NCI-H128 (cell line): ENCODE measurements at regions not wholly inside any gene's neighbourhood (a gene's known extent, or its start where the extent isn't known, plus 50 kb on each side); places are given as distances from the start of the nearest gene placed in this dataset.

Source experiments
- DNase-seq: peaks from one replicate; lab custom pipeline; 2025; ENCODE audit not compliant: unreplicated experiment; lab: John Stamatoyannopoulos, UW

DNA sequence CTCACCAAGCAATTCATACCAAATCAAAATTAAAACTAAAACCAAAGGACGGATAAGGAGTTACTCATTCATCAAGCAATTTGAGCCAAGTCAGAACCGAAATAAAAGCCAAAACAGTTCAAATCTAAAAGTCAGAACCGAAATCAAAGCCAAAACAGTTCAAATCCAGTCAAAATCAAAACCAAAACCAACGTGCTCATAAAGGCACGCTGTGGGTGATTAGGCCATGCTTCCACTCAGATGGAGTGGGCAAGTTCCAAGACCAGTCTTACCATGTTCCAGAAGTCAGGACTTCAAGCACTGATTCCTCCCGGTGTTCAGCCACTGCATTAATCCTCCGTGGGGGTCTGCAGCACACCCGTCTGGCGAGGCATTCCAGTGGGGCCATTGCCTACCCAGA lies 409.3 kb downstream of the TGFB2 start:
- DNase-seq = no peak

DNA sequence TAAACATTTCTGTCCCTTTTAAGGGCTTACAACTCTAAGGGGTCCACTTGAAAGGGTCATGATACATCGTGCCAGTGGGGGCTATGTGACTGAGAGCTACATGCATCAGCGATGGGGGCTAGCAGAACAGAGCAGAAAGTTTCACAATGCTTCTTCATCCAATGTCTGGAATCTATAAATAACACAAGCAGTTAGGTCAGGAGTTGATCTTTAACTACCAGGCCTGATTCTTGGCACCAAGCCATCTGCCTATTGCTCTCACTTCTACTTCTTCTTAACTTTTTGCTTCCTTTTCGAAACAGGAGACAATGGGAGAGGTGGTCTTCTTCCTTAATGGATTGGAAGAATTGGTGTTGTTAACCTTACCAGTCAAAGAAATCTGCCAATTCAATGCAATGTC lies 410.0 kb downstream of the TGFB2 start:
- DNase-seq = no peak

DNA sequence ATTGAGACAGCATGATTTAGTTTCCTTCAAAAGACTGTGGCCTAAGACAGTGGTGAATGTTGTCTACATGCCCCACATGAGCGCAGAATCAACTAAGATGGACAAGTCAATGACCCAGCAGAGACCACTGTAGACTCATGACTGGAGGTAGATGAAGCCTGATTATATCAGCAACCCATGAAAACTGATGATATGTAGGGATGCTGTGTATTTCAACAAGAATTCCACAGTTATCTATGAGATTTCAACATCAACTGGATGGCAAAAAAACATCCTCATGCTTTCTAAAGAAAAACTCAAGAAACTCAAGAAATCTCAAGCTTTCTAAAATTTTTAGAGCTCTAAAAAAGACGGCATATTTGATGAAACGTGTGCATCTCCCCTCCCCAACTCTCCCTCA lies 413.9 kb upstream of the LYPLAL1 start:
- DNase-seq = no peak

DNA sequence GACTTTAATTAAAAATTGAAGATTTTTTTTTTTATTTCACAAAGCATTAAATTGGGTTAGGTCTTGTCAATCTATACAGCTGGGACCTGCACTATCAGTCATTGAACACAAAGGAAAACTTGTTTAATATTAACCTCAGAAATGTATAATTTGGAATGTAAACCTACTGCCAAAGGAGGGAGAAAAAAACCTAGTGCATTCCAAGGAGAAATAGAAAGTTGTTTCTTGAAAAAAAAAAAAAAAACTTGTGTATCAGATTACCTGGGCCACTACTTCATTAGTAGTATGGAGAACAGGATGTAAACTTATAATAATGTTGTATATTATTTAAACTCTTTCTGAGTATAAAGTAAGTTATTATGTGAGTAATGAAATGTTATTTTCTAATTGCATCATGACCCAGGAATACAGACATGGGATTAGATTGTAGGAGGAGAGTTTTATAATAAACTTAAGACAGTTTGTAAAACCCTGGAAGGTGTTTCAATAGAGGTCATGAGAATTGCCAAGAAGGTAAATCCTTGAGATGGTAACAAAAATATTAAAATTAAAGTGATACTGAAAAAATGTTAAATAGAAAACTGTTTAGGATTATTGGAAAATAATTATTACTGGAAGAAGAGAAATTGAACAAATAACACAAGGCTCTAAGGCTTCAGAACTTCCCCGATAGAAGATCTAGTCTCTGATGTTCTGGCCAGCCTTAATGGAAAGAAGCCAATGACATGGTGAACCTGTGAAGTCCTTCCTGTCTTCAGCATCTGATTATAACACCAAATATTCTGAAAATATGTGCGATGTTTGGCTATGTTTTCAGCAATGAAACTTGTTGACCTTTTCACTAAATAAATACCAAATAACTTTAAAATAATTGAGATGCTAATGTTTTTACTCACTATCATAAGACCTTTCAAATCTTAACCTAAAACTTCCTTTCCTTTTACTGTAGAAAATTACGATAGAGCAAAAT lies 412.8 kb upstream of the LYPLAL1 start:
- DNase-seq = no peak

DNA sequence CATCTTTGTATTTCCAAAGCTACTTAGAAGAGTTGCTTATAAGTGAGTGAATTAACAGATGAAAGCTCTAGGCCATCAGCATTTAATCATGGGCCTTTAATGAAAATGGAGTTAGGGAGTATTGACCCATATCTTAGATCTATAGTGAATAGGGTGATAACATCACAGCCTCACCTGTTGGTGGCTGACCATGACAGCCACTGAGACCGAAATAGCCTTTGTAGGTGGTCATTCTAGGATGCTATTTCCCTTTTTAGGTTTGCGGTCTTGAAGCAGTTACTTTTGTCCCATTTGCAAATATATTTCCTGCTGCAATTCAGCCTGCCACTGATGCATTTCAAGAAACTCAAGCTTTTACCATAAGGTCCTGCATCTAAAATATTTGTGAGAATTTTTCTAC lies 410.1 kb upstream of the LYPLAL1 start:
- no peak for DNase-seq

DNA sequence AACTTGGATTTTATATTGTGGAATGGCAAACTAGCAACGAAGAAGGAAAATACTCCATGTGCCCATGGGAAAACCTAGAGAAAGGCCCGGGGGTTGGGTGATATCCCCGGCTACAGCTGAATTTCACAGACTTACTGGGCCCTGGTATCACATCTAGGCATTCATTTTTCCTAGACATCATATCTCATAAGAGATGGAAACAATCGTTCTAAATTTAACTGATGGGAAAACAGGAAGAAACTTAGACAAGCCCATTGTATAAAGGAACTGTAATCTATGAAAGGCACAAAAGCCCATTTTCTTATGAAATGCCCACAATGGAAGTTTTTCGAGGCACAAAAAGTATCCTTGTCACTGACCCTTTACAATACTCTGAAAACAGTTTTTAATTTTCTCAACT lies 407.9 kb upstream of the LYPLAL1 start:
- DNase-seq = no peak

DNA sequence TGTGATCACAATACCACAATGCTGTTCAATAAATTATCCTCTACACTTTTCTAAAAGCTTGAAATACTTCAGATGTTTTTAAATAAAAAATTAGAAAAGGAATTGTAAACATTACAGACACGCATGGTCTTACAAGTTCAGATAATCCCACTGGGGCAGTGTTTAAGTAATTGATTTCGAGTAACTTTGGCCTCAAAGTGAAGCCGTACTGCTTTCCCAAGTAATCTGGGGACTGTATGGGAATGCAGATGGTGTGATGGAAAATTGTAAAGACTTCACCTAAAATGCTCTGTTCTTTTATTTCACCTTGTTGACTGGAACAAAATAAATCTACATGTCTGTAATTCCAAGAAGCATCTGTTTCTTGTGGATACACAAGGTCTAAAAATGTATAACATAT lies 401.7 kb upstream of the LYPLAL1 start:
- no peak for DNase-seq

DNA sequence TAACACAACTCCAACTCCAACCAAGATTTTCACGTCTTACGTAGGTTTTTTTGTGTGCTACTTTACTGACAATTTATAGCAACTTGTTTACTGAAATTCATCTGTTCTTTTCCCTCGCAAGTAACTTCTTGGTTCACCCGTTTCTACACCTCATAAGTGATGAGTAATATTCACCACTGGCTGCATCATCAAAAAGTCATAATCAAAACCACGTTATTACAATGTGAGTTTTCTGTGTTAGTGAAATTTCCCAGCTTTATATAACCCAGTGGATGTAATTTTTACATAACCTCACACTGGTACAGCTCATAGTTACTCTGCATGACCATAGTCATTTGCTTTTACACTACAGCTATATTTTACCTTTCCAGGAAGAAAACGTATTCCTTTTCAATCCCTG lies 401.1 kb upstream of the LYPLAL1 start:
- no peak for DNase-seq

DNA sequence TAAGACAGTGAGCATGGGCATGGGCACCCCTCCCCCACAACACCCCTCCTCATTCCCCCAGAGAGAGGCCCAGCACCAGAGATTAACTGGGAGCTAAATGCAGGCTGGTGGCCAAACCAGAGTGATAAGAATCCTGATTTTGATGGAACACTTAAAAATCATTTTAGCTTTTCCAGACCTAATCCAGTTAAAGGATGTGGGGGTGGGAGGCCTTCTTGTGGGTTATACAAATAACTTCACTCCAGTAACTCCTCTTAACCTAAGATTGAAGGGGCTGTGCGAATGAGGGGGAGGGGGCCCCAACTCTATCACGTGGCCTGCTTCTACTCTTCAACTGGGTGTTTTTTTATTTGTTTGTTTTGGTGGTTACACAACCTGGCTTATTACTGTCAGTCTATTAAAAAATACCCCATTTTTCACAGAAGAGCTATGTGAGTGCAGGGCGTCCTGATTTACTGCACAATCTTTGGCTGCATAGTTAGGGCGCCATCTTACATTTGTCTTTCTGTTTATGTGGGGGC lies 398.1 kb upstream of the LYPLAL1 start:
- DNase-seq = no peak

DNA sequence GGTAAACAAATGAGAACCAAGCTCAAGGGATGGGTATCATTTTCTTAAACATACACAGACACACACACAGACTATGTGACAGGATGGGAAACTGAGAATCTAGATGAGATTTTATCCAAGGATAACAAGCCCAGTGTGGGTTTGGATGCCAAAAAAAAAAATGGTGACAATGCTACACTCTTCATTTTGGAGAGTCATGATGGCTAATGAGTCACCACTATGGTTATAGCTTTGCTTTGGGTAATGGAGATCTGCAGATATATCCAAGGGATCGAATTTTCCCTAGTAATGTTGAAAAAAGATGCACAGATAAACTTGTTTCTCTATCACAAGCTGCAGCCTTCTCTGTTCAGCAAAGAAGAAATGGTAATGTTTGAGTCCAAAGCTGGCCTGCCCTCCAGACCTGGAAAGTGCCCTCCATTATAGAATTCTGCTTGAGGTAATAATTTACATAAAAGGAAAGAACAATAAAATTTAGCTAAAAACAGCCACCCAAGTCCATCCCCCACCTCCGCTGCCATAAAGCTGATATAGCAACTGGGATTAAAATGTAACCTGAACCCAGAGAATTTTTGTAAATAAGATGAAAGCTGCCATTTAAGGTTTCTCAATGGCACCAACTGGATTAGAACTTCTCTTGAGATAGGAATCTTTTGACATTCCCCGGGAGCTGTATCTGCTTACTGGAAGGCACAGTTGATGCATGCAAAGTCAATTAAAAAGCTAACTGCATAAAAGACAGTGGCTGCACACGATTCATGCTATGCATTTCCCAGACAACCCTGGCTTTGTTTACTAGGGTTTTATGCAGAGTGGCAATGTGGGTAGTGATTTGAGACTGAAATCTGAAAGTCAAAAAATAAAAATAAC lies 395.2 kb upstream of the LYPLAL1 start:
- no peak for DNase-seq

DNA sequence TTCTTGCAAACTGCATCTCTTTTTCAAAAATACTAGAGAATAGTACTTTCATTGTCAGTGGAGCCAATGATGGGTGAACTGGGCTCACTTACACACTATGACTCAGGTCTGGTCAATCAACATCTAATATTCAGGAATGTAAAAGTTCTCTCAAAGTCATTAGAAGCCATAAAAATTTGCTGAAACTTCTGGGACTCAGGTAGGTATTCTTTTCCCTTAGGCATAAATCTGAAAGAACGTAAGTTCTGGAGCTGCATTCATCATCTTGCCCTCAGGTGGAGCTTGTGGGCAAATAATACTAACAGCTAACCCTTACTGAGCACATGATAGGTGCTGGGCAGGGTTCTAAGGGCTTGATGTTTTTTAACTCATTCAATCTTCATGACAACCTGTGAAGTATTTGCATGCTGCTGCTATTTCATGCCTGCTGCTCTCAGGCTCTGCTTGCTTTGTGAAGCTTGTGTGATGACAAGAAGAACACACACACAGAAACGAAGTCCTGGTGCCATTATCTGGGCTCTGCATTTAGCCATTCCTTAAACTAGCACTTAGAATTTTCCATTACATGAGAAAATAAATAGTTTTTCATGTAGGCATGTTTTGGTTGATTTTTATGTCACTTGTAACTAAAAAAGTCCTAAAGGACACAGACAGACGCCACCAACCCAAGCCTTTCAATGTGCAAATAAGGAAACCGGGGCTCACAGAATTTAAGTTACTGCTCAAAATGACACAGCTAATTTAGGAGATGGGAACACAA lies 394.2 kb upstream of the LYPLAL1 start:
- DNase-seq = no peak

DNA sequence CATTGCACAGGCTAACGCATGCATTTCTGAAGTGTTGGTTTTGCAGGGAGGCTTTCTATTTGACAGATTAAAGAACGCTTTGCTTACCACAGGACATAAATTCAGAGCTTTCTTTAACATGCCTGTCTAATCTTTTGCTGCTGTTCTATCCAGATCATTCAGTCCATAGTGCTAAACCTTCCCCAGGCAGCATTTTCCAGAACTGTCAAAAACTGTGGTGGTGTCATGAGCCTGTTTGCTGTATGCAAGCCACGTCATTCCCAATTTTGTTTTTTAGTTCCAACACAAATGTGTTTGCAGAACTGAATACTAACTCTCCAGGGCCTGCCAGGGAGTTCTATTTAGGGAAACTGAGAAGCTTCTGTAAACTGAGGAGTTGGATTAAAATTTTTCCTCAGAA lies 390.5 kb upstream of the LYPLAL1 start:
- no peak for DNase-seq

DNA sequence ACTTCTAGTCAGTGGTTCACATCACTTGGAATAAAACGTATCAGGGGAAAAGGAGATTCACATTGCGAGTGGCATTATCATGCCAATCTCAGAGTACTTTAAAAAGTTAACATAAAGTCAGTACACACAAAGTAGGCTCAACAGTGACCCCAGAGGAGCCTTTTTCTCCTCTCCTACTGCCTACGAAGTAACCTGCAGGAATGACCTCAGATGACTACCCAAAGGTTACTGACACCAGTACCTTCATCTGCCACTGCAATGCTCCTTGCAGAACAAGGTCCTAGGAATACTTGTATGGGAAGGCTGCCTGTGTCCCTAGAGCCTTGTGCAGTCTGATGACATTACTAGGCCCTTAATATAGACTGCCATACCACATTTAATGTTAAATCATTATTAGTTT lies 389.8 kb upstream of the LYPLAL1 start:
- no peak for DNase-seq

DNA sequence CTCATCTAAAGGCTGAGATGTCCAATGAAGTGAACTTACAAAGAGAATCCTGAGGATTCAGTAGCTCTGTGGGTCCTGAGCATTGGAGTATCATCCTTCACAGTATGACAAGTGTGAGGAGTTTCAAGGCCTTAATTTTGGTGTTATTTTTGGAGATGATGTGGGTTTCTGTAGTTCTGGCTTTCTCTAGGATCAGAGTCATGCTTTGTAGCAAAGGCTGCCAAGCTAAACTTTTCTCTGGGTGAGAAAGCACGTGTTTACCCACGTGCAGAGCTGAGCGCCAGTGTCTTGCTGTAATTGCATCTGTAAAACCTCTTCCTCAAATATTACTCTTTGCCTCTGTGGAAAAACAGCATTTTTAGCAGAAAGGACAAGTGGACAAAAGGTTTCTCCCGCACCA lies 387.8 kb upstream of the LYPLAL1 start:
- DNase-seq = no peak

DNA sequence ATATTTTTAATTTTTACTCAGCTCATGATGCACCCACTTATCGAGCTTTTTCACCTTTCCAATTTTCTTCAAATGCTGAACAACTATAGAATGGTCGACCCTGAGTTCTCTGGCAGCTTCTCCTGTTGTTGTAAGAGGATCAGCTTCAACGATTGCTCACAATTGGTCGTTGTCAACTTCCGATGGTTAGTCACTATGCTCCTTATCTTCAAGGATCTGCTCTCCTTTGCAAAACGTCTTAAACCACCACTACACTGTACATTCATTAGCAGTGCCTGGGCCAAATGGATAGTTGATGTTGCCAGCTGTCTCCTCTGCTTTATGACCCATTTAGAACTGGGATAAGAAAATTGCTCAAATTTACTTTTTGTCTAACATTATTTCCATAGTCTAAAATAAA lies 385.9 kb upstream of the LYPLAL1 start:
- DNase-seq = no peak

DNA sequence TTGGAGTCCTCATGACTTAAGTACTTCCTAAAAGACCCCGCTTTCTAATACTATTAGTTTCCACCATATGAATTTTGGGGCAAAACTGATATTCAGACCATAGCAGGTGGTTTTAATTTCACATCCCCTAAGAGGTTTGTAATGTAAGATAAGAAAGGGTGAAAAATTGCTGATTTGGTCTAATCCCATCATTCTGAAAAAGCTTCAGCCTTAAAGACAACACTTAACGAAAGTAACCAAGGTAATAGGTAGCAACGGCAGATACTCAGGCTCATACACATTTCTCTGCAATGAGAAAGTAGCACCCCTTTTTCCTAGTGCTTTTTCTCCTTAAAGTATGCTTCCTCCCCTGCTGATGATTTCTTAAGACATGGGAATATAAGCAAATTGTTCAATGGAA lies 376.9 kb upstream of the LYPLAL1 start:
- no peak for DNase-seq

DNA sequence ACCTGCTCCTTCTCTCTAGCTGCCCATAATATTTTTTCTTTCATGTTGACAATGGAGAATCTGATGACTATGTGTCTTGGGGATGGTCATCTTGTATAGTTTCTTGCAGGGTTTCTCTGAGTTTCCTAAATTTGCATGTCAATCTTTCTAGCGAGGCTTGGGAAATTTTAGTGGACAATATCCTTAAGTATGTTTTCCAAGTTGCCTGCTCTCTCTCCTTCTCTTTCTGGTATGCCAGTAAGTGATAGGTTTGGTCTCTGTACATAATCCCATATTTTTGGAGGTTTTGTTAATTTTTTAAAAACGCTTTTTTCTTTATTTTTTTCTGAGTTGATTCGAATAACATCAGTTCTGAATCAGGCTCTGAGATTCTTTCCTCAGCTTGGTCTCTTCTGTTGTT lies 370.9 kb upstream of the LYPLAL1 start:
- no peak for DNase-seq

DNA sequence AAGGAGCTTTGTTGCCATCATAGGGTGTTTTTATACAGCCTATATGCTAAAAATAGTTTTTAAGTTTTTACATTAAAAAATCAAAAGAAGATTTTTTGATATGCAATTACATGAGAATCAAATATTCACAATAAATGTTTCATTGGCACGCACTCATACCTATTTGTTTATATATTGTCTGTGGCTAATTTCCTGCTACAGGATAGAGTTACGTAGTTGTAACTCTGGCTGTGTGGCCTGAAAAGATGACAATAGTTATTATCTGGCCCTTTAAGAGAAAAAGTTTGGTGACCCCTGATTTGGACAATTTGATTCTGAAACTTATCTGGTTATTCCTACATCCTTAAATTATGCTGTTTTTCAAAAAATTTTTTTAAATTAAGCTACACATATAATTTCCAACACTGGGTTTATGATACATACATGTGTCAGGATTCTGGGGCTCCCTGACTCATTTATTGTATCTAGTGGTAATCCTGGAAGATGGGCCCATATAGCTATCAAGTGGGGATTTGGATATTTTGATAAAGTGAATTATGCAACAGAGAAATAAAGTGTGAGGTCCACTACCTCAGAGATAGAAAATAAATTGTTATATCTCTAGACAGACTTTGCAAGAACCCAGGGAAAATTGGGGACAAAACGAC lies 370.2 kb upstream of the LYPLAL1 start:
- no peak for DNase-seq

DNA sequence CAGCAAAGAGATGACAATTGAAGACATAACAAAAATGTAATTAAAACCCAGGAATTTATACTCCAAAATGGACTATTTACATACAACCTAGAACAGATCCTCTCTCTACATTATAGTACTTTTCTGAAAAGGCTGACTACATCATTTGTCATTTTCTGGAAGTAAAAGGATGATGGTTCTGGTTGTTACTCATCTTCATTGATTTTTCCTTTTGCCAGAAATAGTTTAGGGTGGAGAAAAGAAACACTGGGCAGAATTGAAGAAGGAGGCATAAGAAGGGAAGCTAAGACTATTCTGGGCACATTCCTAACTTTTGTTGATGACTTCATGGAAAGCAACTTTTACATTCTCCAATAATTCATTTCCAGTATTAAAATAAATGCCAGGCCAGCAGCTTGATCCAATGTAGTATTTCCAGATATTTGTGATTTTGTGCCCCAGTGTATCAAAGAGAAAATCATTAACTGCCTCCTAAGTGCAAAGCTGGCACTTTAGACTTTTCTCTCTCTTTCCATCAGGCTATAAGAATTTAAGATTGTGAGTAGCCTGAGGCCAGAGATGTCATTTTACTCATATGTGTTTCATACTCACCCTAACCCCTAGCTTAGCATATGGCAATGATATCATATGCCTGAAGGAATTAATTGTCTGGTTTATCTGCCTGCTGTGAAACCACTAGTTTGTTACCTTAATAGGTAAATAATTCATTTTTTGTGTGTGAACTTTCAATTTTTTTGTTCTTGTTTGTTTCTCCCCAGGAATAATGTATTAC lies 369.5 kb upstream of the LYPLAL1 start:
- DNase-seq = no peak

DNA sequence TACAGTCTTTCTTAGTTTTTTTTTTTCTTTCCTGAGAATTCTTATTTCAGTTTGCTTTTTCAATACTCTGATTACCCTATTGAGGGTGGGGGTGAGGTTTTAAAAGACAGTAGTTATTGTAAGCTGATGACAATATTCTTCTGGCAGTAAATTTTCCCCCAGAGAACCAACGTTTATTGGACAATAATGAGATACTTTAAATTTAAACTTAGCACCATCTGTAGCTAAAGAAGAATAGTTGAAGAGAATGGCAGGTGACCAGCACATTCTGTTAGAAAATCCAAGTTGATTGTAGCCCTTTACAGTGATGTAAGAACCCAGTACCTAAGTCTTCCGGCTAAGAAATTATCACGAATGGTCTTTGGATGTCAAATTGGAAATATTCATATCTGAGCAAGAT lies 364.6 kb upstream of the LYPLAL1 start:
- DNase-seq = no peak
